NCI-H510A (cell line): ENCODE measurements at regions not wholly inside any gene's neighbourhood (a gene's known extent, or its start where the extent isn't known, plus 50 kb on each side); places are given as distances from the start of the nearest gene placed in this dataset.

ENCODE experiments used
- DNase-seq: peaks from one replicate; lab custom pipeline; 2025; lab: John Stamatoyannopoulos, UW

DNA sequence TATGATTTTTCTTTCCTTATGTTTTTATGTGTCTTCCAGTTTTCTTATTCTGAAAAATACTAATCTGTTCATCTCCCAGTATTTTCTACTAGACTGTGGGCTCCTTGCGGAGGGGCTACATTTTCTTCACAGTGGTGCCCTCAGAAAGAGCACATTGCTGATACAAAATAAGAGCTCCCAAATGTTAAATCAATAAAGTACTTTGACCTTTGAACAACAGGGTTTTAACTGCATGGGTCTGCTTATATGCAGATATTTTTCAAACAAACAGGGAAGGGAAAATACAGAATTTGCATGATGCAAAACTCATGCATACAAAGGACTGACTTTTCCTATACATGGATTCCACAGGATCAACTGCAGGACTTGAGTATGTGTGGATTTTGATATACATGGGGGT lies 79.9 kb upstream of the ACO1 start:
- no peak for DNase-seq

DNA sequence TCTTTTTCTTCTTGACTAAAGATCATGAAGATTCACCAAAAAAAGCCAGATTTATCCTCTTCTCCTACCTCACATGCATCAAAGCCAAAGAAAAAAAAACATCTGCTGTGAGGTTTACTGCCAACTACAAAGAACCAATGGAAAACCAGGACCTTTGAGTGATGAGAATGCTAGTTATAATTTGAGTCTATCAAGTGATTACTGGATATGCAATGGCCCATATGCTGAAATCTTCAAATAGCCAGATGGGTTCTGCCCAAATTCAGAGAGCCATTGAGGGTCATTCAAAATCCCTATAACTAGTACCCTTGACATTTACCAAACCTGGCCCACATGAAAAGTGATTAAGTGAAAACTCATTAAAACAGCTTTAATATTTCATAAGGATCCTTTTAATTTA lies 78.4 kb upstream of the ACO1 start:
- no peak for DNase-seq

DNA sequence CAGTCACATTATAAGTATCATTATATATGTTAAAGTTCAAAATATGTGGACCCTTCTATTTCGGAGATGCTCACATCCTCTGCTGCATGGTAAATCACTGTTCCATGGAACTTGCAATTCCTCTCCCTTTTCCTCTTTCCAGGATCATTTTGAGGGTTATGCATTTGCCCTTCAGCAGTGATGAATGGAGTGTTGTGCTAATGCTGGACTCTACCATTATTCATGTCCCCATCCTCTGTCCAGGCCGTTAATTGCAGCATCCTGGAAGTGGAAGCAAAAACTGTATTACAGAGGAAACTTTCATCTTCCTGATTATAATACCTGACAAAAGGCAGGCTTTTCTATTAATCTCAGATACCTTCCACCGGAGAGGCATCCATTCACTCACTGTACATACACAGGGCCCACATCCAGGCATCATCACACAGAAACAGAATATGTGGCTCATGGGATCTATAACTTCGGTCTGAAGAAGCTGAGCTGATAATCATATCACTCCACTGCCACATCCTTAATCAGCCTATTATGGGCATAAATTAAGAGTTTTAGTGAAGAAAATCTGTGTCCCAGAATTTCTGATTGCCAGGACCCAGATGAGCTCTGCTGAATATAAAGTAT lies 65.0 kb upstream of the ACO1 start:
- no peak for DNase-seq

DNA sequence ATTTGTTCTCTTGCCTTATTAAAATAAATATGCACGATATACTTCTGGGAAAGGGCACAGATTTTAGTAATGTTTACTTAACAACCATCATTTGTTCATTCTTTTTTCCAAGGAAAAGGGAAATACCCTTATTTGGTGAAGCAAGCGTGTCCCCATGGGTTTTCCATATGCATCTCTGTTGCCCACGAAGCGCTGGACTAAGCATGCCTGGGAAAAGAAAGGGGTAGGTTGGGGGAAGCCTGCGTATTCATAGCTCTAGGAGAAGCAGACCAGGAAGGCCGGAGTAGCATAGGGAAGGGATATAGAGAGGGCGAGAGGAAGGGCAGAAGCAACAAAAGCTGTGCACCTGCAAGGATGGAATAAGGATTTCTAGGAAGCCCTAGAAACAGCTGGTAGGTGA lies 61.8 kb upstream of the ACO1 start:
- no peak for DNase-seq

DNA sequence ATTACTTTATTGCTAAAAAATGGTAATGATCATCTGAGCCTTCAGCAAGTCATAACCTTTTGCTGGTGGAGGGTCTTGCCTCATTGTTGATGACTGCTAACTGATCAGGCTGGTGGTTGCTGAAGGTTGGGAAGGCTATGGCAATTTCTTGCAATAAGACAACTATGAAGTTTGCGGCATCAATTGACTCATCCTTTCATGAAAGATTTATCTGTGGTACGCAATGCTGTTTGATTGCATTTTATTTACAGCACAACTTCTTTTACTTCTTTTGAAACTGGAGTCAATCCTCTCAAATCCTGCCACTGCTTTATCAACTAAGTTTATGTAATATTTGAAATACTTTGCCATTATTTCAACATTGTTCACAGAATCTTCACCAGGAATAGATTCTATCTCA lies 58.3 kb upstream of the ACO1 start:
- no peak for DNase-seq

DNA sequence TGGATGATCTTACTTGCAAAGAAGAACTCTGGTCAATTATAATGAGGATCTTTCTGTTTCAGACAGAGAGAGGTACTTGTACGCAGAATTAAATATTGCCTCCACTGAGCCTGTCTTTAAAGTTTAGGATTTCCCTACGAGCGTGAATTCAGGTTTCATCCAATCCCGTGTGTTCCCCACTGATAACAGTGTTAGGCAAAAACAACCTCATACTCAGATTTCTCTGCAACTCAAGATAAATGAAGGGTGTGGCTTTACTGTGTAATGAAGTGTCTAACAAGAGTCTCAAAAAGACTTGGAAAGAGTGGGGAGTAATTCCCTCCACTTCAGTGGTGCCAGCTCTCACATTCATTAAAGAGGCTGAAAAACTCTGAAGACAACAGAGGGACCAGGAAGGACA lies 53.2 kb upstream of the ACO1 start:
- no peak for DNase-seq

DNA sequence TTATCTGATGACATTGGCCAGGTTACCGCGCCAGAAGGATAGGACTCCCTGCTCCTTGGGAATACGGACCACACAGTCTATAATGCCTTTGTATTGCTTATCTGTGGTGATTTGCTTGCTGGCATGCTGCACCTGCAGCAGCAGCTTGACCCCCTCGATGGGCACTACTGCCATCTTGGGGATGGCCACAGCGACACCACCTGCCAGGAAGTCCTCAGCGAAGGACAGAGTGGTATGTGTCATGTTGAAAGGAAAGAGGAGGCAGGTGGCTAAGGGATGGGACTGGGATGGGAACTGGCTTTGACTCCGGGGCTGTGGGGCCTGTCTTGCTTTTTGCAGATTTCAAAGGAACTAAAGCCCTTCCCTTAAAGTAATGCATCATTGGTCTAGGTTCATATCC lies 50.3 kb upstream of the ACO1 start:
- no peak for DNase-seq
